ACHN (cell line): ENCODE measurements at regions not wholly inside any gene's neighbourhood (a gene's known extent, or its start where the extent isn't known, plus 50 kb on each side); places are given as distances from the start of the nearest gene placed in this dataset.
"Not testable (repeated sequence)": the region's sequence is repeated elsewhere in the genome, so short reads cannot be mapped to it uniquely, and the experiment has no call there.

ENCODE experiments used
- DNase-seq: peaks from one replicate; pipeline ENCODE4 v3.0.0-alpha.2; 2015
- in situ Hi-C: cut with HindIII; loops from 2 replicates; pipeline ENCODE4 v1.10.0; 2017; ENCODE audit warnings: low sequenced_read_pairs, low pct_ligation_motif_present, low pct_unique_long_range_greater_than_20kb

- in situ Hi-C loops, DNase-seq: not testable (repeated sequence)
Observed at GRCh38 chr20:50451792-50452425, 58.3 kb upstream of the PTPN1 start.

GRCh38 chr20:50453533-50454244, 56.5 kb upstream of the PTPN1 start:
- no peak for DNase-seq
- in situ Hi-C loops: no loop called here

- in situ Hi-C loops: not testable (repeated sequence)
Observed at GRCh38 chr20:50455245-50455644, 54.9 kb upstream of the PTPN1 start.

GRCh38 chr20:50455656-50456451, 54.3 kb upstream of the PTPN1 start:
- in situ Hi-C loops: no loop called here
- no peak for DNase-seq

More at GRCh38 chr20:50455245-50455644, 54.9 kb upstream of the PTPN1 start:
- DNase-seq: not testable (repeated sequence)

- no peak for DNase-seq
- in situ Hi-C loops: no loop called here
Observed at GRCh38 chr20:50456452-50457324, 53.5 kb upstream of the PTPN1 start.

GRCh38 chr20:50459124-50459918, 50.9 kb upstream of the PTPN1 start:
- in situ Hi-C loops: no loop called here
- DNase-seq: no peak

GRCh38 chr20:50460115-50460607, 50.0 kb upstream of the PTPN1 start:
- in situ Hi-C loops: no loop called here
- DNase-seq: no peak
